HG03159 (cell line): ENCODE measurements at regions not wholly inside any gene's neighbourhood (a gene's known extent, or its start where the extent isn't known, plus 50 kb on each side); places are given as distances from the start of the nearest gene placed in this dataset.
"Not testable (repeated sequence)": the region's sequence is repeated elsewhere in the genome, so short reads cannot be mapped to it uniquely, and the experiment has no call there.

ENCODE experiments used
- ATAC-seq: cut with Tn5 transposase; IDR thresholded peaks from one replicate; pipeline ENCODE4 v1.9.1; 2021; ENCODE audit warnings: mild to moderate bottlenecking, moderate library complexity; ENCODE audit not compliant: unreplicated experiment

- ATAC-seq = no peak
These were observed 378.8 kb upstream of the FAR2 start for GRCh38 chr12:28770322-28770721.

- no peak for ATAC-seq
These were observed 377.1 kb upstream of the FAR2 start for GRCh38 chr12:28771968-28772367.

GRCh38 chr12:28775556-28775955, 373.5 kb upstream of the FAR2 start:
- no peak for ATAC-seq

- no peak for ATAC-seq
These were observed 372.9 kb upstream of the FAR2 start for GRCh38 chr12:28776220-28776619.

- no peak for ATAC-seq
These were observed 372.1 kb upstream of the FAR2 start for GRCh38 chr12:28776913-28777422.

- no peak for ATAC-seq
These were observed 371.3 kb upstream of the FAR2 start for GRCh38 chr12:28777603-28778365.

GRCh38 chr12:28780096-28780495, 369.0 kb upstream of the FAR2 start:
- ATAC-seq = no peak

- no peak for ATAC-seq
These were observed 368.1 kb upstream of the FAR2 start for GRCh38 chr12:28780960-28781359.

- ATAC-seq = no peak
These were observed 367.1 kb upstream of the FAR2 start for GRCh38 chr12:28781671-28782652.

- ATAC-seq = no peak
These were observed 366.3 kb upstream of the FAR2 start for GRCh38 chr12:28782812-28783211.

- no peak for ATAC-seq
These were observed 361.9 kb upstream of the FAR2 start for GRCh38 chr12:28787151-28787550.

GRCh38 chr12:28788256-28788655, 360.8 kb upstream of the FAR2 start:
- ATAC-seq = not testable (repeated sequence)

- no peak for ATAC-seq
These were observed 355.4 kb upstream of the FAR2 start for GRCh38 chr12:28793581-28794151.

GRCh38 chr12:28794211-28794610, 354.9 kb upstream of the FAR2 start:
- ATAC-seq = no peak

- ATAC-seq = no peak
These were observed 354.3 kb upstream of the FAR2 start for GRCh38 chr12:28794786-28795185.

GRCh38 chr12:28795311-28795710, 353.8 kb upstream of the FAR2 start:
- no peak for ATAC-seq

GRCh38 chr12:28799348-28799747, 349.7 kb upstream of the FAR2 start:
- ATAC-seq = no peak

- ATAC-seq = peak; percentile 65
These were observed 348.9 kb upstream of the FAR2 start for GRCh38 chr12:28800129-28800528.

- no peak for ATAC-seq
These were observed 346.2 kb upstream of the FAR2 start for GRCh38 chr12:28802706-28803438.

GRCh38 chr12:28807535-28807934, 341.5 kb upstream of the FAR2 start:
- ATAC-seq = no peak

- no peak for ATAC-seq
These were observed 337.6 kb upstream of the FAR2 start for GRCh38 chr12:28811457-28811856.
